ENCODE measurements at regions not wholly inside any gene's neighbourhood (a gene's known extent, or its start where the extent isn't known, plus 50 kb on each side); places are given as distances from the start of the nearest gene placed in this dataset.

GRCh38 chr5:86786955-86787354 is 169.2 kb downstream of the COX7C start:
- no peak for DNase-seq

GRCh38 chr5:86795659-86796058 is 177.9 kb downstream of the COX7C start:
- DNase-seq = no peak

GRCh38 chr5:86797677-86798076 is 179.9 kb downstream of the COX7C start:
- no peak for DNase-seq

- DNase-seq = no peak
These were observed 188.5 kb downstream of the COX7C start for GRCh38 chr5:86806206-86806605.

- no peak for DNase-seq
These were observed 189.6 kb downstream of the COX7C start for GRCh38 chr5:86807046-86808031.

GRCh38 chr5:86814315-86814714 is 196.6 kb downstream of the COX7C start:
- DNase-seq = no peak

- no peak for DNase-seq
These were observed 197.2 kb downstream of the COX7C start for GRCh38 chr5:86814907-86815306.

- DNase-seq = no peak
These were observed 206.9 kb downstream of the COX7C start for GRCh38 chr5:86824637-86825036.

- DNase-seq = no peak
These were observed 213.4 kb downstream of the COX7C start for GRCh38 chr5:86831128-86831527.

GRCh38 chr5:86833868-86834267 is 216.1 kb downstream of the COX7C start:
- DNase-seq = no peak

- DNase-seq = no peak
These were observed 219.9 kb downstream of the COX7C start for GRCh38 chr5:86837610-86838009.

- DNase-seq = no peak
These were observed 220.3 kb downstream of the COX7C start for GRCh38 chr5:86838083-86838482.

- no peak for DNase-seq
These were observed 223.4 kb downstream of the COX7C start for GRCh38 chr5:86841000-86841644.

- DNase-seq = no peak
These were observed 240.7 kb downstream of the COX7C start for GRCh38 chr5:86858442-86858841.

GRCh38 chr5:86861512-86861911 is 243.8 kb downstream of the COX7C start:
- no peak for DNase-seq

- no peak for DNase-seq
These were observed 244.4 kb downstream of the COX7C start for GRCh38 chr5:86862093-86862492.

- no peak for DNase-seq
These were observed 246.3 kb downstream of the COX7C start for GRCh38 chr5:86864051-86864450.

GRCh38 chr5:86865256-86865785 is 247.6 kb downstream of the COX7C start:
- DNase-seq = no peak

GRCh38 chr5:86866036-86866435 is 248.3 kb downstream of the COX7C start:
- DNase-seq = no peak

- no peak for DNase-seq
These were observed 251.5 kb downstream of the COX7C start for GRCh38 chr5:86869268-86869667.

- DNase-seq = no peak
These were observed 257.8 kb downstream of the COX7C start for GRCh38 chr5:86875539-86875938.

- no peak for DNase-seq
These were observed 260.5 kb downstream of the COX7C start for GRCh38 chr5:86878250-86878649.

GRCh38 chr5:86879086-86879485 is 261.3 kb downstream of the COX7C start:
- DNase-seq = no peak

GRCh38 chr5:86880344-86880743 is 262.6 kb downstream of the COX7C start:
- DNase-seq = no peak

All from effector CD8-positive, alpha-beta T cell (primary cell).